T-cell (primary cell): ENCODE measurements at regions not wholly inside any gene's neighbourhood (a gene's known extent, or its start where the extent isn't known, plus 50 kb on each side); places are given as distances from the start of the nearest gene placed in this dataset.

Experiments used
- ATAC-seq, 4 experiments: fragments of 200-7000 bp in 3 of 4; fragments of 150-1000 bp in 1 of 4; cut with Tn5 transposase; replicated peaks in 1 of 4; 1 replicate in 3 of 4; 2 replicates in 1 of 4; pipeline ENCODE4 v1.10.0; 2021; ENCODE audit warnings: moderate library complexity in 3 of 4, mild to moderate bottlenecking in 2 of 4, moderate number of reproducible peaks in 1 of 4
- CTCF ChIA-PET, 2 donors: fragments of 300-600 bp; sonication (Branson Sonifier 250); formaldehyde crosslinking; loops; one replicate each; lab custom pipeline; 2022; ENCODE audit warnings: antibody characterized with exemption in 2 of 2; lab: Charles Lee
- POLR2A ChIA-PET, 2 donors: fragments of 300-600 bp; sonication (Branson Sonifier 250); formaldehyde crosslinking; loops; one replicate each; lab custom pipeline; 2022; ENCODE audit warnings: antibody characterized with exemption in 2 of 2; lab: Charles Lee
- DNase-seq, 35 experiments: peaks; one replicate each; pipeline versions ENCODE4 v3.0.0 to v3.0.0-alpha.2; 2013 to 2023
- H3K27ac ChIP-seq: one replicate; pipeline ENCODE4 v1.5.1; 2013; ENCODE audit warnings: low read length
- H3K27me3 ChIP-seq, 2 experiments: replicated peaks in 1 of 2; 1 replicate in 1 of 2; 2 replicates in 1 of 2; pipeline versions ENCODE4 v1.6.1 to v1.7.0; 2013; ENCODE audit warnings: low read length in 1 of 2, mixed read lengths in 1 of 2; ENCODE audit not compliant: control insufficient read depth in 2 of 2, insufficient read depth in 2 of 2; ENCODE audit errors: extremely low read depth in 1 of 2
- H3K36me3 ChIP-seq, 2 donors: 1 replicate in 1 of 2; 2 replicates in 1 of 2; pipeline versions ENCODE4 v1.6.1 to v1.7.0; 2013; ENCODE audit warnings: low read length in 1 of 2; ENCODE audit not compliant: control insufficient read depth in 2 of 2, insufficient read depth in 1 of 2; ENCODE audit errors: extremely low read depth in 1 of 2
- H3K4me1 ChIP-seq, 2 experiments: 1 replicate in 1 of 2; 2 replicates in 1 of 2; pipeline versions ENCODE4 v1.6.1 to v1.7.0; 2013; ENCODE audit warnings: low read length in 2 of 2, mixed read lengths in 1 of 2; ENCODE audit not compliant: insufficient read depth in 2 of 2, control insufficient read depth in 1 of 2; ENCODE audit errors: extremely low read depth in 1 of 2
- H3K4me3 ChIP-seq, 2 donors: 1 replicate in 1 of 2; 2 replicates in 1 of 2; pipeline versions ENCODE4 v1.5.1 to v1.7.0; 2013; ENCODE audit warnings: mild to moderate bottlenecking in 2 of 2, low read length in 1 of 2, moderate library complexity in 1 of 2; ENCODE audit not compliant: control insufficient read depth in 1 of 2; ENCODE audit errors: extremely low read depth in 1 of 2
- H3K9me3 ChIP-seq: 2 replicates; pipeline ENCODE4 v1.7.0; 2013
- H3K27ac Mint-ChIP-seq, 2 donors: one replicate each; pipeline ENCODE4 v1.8.0; 2020 to 2021; ENCODE audit warnings: mild to moderate bottlenecking in 2 of 2, mixed read lengths in 2 of 2
- H3K27me3 Mint-ChIP-seq, 2 donors: one replicate each; pipeline ENCODE4 v1.8.0; 2021 to 2022; ENCODE audit warnings: mixed read lengths in 2 of 2
- H3K36me3 Mint-ChIP-seq: one replicate; pipeline ENCODE4 v1.8.0; 2021; ENCODE audit warnings: mixed read lengths
- H3K4me1 Mint-ChIP-seq, 3 donors: one replicate each; pipeline ENCODE4 v1.8.0; 2020 to 2022; ENCODE audit warnings: mixed read lengths in 3 of 3, mild to moderate bottlenecking in 1 of 3
- H3K4me3 Mint-ChIP-seq, 3 donors: one replicate each; pipeline ENCODE4 v1.8.0; 2020 to 2022; ENCODE audit warnings: mild to moderate bottlenecking in 3 of 3, mixed read lengths in 3 of 3, moderate library complexity in 3 of 3
- H3K9me3 Mint-ChIP-seq, 3 donors: one replicate each; pipeline ENCODE4 v1.8.0; 2020 to 2022; ENCODE audit warnings: mixed read lengths in 3 of 3
- WGBS: methylation state at CpG from one replicate; pipeline ENCODE4 v1.1.5; 2013; ENCODE audit warnings: missing lambda C conversion rate; ENCODE audit not compliant: insufficient coverage; 5-methylcytosine and 5-hydroxymethylcytosine counted together

- peaks cover 1 to 4% of the 10 kb centered on the region in 2 donors for H3K27me3 Mint-ChIP-seq
- Histone ChIP-seq H3K27ac (no peak overlapping the region), H3K4me1 (peaks cover 0 to 4% of the 10 kb centered on the region in 2 experiments), H3K4me3 (no peak overlapping the region), H3K36me3 (no peaks in the 10 kb centered on the region), H3K27me3 (no peaks in the 10 kb centered on the region), H3K9me3 (no peaks in the 10 kb centered on the region)
- no peak overlapping the region for H3K4me3 Mint-ChIP-seq
- ChIA-PET POLR2A (interaction anchor here in 1 of 2 donors (0.6 kb wide), 1 partner anchor 251 kb away, joined by 3 read pairs; no protein-coding TSS in a partner anchor), CTCF (no interaction called here)
- H3K4me1 Mint-ChIP-seq, result peaks cover 12 to 31% (median 19%) of the 10 kb centered on the region in 3 donors
- no peaks in the 10 kb centered on the region for H3K9me3 Mint-ChIP-seq
- no peaks in the 10 kb centered on the region for H3K36me3 Mint-ChIP-seq
- DNase-seq (no peak), ATAC-seq (no peak)
- WGBS, result 90% methylated on average over 2 of the region's 4 CpGs
- no peak overlapping the region for H3K27ac Mint-ChIP-seq
Observed at GRCh38 chr4:122671919-122672490, 51.1 kb upstream of the IL21 start.

DNA sequence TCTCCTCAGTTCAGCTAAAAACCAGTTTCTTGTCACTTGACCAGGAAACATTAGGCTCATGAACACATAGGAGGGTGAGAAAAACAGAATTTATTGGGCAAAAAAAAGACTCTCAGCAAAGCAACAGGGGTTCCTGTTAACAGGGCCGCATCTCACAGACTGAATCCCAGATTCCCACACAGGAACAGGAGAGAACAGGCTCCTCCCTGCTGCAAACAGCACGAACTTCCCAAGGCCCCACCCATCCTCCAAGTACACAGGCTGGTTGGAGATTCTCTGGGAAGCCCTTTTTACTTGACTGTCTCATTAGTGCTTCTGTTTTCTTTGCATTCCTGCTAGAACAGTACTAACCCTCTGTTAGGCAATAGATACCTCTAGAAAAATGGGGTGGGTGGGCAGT is 52.4 kb upstream of the IL21 start:
- CTCF ChIA-PET, result no interaction called here

DNA sequence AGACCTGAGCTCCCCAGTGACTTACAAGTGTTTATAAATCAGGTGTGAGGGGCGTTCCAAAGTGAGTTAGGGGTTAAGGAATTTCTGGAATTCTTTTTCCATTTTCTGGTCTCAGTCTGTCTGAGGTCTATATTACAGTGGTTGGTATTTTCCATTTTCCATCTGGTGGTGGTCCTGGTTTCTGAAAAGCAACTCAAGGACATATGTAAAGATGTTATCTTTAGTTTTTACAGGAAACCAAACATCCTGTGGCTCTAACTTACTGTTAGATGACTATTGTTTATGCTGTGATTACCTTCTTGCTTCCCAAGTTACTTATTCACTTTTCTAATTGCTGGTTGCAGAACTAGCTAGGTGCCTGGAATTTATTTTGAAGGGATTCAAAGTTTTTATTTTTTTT is 53.5 kb upstream of the IL21 start:
- Histone ChIP-seq H3K4me1 (peaks cover 0 to 4% of the 10 kb centered on the region in 2 experiments), H3K27ac (no peak overlapping the region), H3K36me3 (no peaks in the 10 kb centered on the region), H3K27me3 (no peaks in the 10 kb centered on the region), H3K9me3 (no peaks in the 10 kb centered on the region), H3K4me3 (no peak overlapping the region)
- Mint-ChIP-seq H3K4me3 (no peak overlapping the region), H3K27me3 (peaks cover 4 to 9% of the 10 kb centered on the region in 2 donors), H3K27ac (no peak overlapping the region), H3K9me3 (no peaks in the 10 kb centered on the region), H3K36me3 (no peaks in the 10 kb centered on the region), H3K4me1 (peaks cover 6 to 20% (median 12%) of the 10 kb centered on the region in 3 donors)
- ChIA-PET POLR2A (no interaction called here), CTCF (interaction anchor here in 1 of 2 donors (0.6 kb wide), 1 partner anchor 1231 kb away, joined by 3 read pairs; no protein-coding TSS in a partner anchor)
- ATAC-seq (no peak), DNase-seq (no peak)
- no CpG with 5 or more reads among the region's 1 CpG for WGBS

More for the DNA sequence above, 52.4 kb upstream of the IL21 start:
- ATAC-seq (no peak), DNase-seq (no peak)
- H3K9me3 Mint-ChIP-seq, result no peaks in the 10 kb centered on the region
- no peak overlapping the region for H3K4me3 Mint-ChIP-seq
- peaks cover 4 to 8% of the 10 kb centered on the region in 2 donors for H3K27me3 Mint-ChIP-seq
- H3K36me3 Mint-ChIP-seq, result no peaks in the 10 kb centered on the region
- peaks cover 6 to 24% (median 12%) of the 10 kb centered on the region in 3 donors for H3K4me1 Mint-ChIP-seq
- H3K27ac Mint-ChIP-seq, result no peak overlapping the region
- Histone ChIP-seq H3K27ac (no peak overlapping the region), H3K4me3 (no peak overlapping the region), H3K9me3 (no peaks in the 10 kb centered on the region), H3K36me3 (no peaks in the 10 kb centered on the region), H3K27me3 (no peaks in the 10 kb centered on the region), H3K4me1 (peaks cover 0 to 4% of the 10 kb centered on the region in 2 experiments)
- 83% methylated on average over 1 of the region's 2 CpGs for WGBS
- POLR2A ChIA-PET, result no interaction called here

DNA sequence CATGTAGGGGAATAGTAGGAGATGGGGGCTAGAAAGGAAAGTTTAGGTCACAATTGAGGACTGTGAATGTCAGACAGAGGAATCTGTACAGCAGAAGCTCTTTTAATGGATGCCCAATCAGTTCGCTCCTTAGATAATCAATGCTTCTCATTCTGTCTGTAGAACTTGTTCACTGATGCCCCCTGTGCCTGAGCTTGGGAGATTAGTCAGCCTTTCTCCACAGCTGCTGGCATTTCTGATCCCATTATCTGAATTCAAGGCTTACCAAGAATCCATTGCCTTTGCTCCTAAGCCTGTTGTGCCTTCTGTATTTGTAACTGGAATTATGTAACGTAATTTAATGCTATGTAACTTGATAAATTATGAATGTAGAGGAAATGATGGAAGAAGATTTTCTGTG is 53.2 kb upstream of the BBS12 start:
- Histone ChIP-seq H3K4me1 (peaks cover 0 to 2% of the 10 kb centered on the region in 2 experiments), H3K27ac (no peak overlapping the region), H3K36me3 (no peaks in the 10 kb centered on the region), H3K4me3 (no peak overlapping the region), H3K27me3 (no peaks in the 10 kb centered on the region), H3K9me3 (peaks cover 2% of the 10 kb centered on the region)
- no peaks in the 10 kb centered on the region for H3K36me3 Mint-ChIP-seq
- DNase-seq, result no peak
- ChIA-PET POLR2A (no interaction called here), CTCF (no interaction called here)
- H3K4me3 Mint-ChIP-seq, result no peak overlapping the region
- H3K27ac Mint-ChIP-seq, result no peak overlapping the region
- WGBS, result 100% methylated on average over 1 of the region's 2 CpGs
- H3K9me3 Mint-ChIP-seq, result peaks cover 7 to 12% (median 12%) of the 10 kb centered on the region in 3 donors
- H3K27me3 Mint-ChIP-seq, result peaks cover 4 to 14% of the 10 kb centered on the region in 2 donors
- peaks cover under 1 to 8% (median 6%) of the 10 kb centered on the region in 3 donors for H3K4me1 Mint-ChIP-seq
- ATAC-seq, result no peak

DNA sequence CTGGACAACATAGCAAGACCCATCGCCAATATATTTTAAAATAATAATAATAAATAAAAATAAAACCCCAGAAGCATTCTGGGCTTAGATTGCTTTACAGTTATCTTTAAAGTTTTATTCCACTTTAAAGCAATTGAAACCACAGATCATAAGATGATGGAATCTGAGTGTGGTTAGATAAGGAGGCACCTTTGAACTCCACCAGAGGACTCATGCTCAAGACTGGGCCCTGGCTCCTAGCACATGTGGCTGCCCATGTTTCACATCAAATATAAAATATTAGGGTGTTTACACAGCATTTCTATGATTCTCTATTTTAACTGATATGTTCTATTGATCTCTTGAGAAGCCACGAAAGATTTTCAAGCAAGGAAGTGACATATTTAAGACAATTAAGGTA is 52.6 kb upstream of the BBS12 start:
- no peak overlapping the region for H3K27ac ChIP-seq
- Mint-ChIP-seq H3K27ac (no peak overlapping the region), H3K27me3 (peaks cover 4 to 14% of the 10 kb centered on the region in 2 donors), H3K4me1 (peaks cover 0 to 2% (median under 1%) of the 10 kb centered on the region in 3 donors), H3K4me3 (no peak overlapping the region), H3K9me3 (peaks cover 7 to 12% (median 12%) of the 10 kb centered on the region in 3 donors), H3K36me3 (no peaks in the 10 kb centered on the region)
- no CpG with 5 or more reads among the region's 2 CpGs for WGBS
- CTCF ChIA-PET, result no interaction called here
- no peaks in the 10 kb centered on the region for H3K4me1 ChIP-seq
- DNase-seq (no peak), ATAC-seq (no peak)
- H3K4me3 ChIP-seq, result no peak overlapping the region
- peaks cover 2% of the 10 kb centered on the region for H3K9me3 ChIP-seq
- H3K36me3 ChIP-seq, result no peaks in the 10 kb centered on the region
- POLR2A ChIA-PET, result interaction anchor here in 1 of 2 donors (0.6 kb wide), 1 partner anchor 419 kb away, joined by 4 read pairs; no protein-coding TSS in a partner anchor
- H3K27me3 ChIP-seq, result no peaks in the 10 kb centered on the region

DNA sequence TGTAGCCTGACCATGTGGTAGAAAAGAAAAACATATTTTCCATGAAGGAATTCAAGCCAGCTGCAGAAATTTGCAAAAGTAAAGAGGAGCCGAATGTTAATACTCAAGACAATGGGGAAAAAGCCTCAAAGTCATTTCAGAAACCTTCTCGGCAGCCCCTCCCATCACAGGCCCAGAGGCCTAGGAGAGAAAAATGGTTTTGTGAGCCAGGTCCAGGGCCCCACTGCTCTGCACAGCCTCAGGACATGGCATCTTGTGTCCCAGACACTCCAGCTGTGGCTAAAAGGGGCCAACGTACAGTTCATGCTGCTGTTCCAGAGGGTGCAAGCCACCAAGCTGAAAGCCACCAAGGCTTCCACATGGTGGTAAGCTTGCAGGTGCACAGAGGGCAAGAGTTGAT is 50.9 kb upstream of the BBS12 start:
- POLR2A ChIA-PET, result no interaction called here
- peaks cover 7 to 12% (median 12%) of the 10 kb centered on the region in 3 donors for H3K9me3 Mint-ChIP-seq
- H3K9me3 ChIP-seq, result peaks cover 2% of the 10 kb centered on the region
- H3K36me3 ChIP-seq, result no peaks in the 10 kb centered on the region
- H3K27ac Mint-ChIP-seq, result no peak overlapping the region
- H3K36me3 Mint-ChIP-seq, result no peaks in the 10 kb centered on the region
- H3K4me3 Mint-ChIP-seq, result no peak overlapping the region
- H3K27me3 ChIP-seq, result no peaks in the 10 kb centered on the region
- WGBS, result 90% methylated on average over 2 of the region's 3 CpGs
- no peaks in the 10 kb centered on the region for H3K4me1 Mint-ChIP-seq
- ATAC-seq, result no peak
- H3K27me3 Mint-ChIP-seq, result peaks cover 0 to 14% of the 10 kb centered on the region in 2 donors
- DNase-seq, result no peak
- no peak overlapping the region for H3K27ac ChIP-seq
- CTCF ChIA-PET, result no interaction called here
- no peak overlapping the region for H3K4me3 ChIP-seq
- H3K4me1 ChIP-seq, result no peaks in the 10 kb centered on the region
